H1 (cell line): ENCODE measurements at regions not wholly inside any gene's neighbourhood (a gene's known extent, or its start where the extent isn't known, plus 50 kb on each side); places are given as distances from the start of the nearest gene placed in this dataset.

ENCODE experiments used
- EP300 ChIP-seq, 2 experiments: IDR thresholded peaks; 1 replicate in 1 of 2; 2 replicates in 1 of 2; pipeline ENCODE4 v1.6.1; 2011 to 2012; ENCODE audit warnings: low read depth in 2 of 2, low read length in 2 of 2, mild to moderate bottlenecking in 2 of 2, borderline replicate concordance in 1 of 2, inconsistent platforms in 1 of 2, moderate library complexity in 1 of 2
- GABPA ChIP-seq: IDR thresholded peaks from 2 replicates; pipeline ENCODE4 v1.6.1; 2011; ENCODE audit warnings: mild to moderate bottlenecking, low read length, moderate library complexity, borderline replicate concordance; ENCODE audit not compliant: insufficient read depth
- HDAC2 ChIP-seq, 2 experiments: fragments of 300-600 bp in 1 of 2; sonication (generic) in 1 of 2; IDR thresholded peaks; 2 replicates each; pipeline ENCODE4 v1.6.1; 2011 to 2012; ENCODE audit warnings: low read depth in 2 of 2, low read length in 2 of 2, mild to moderate bottlenecking in 2 of 2, moderate library complexity in 2 of 2, borderline replicate concordance in 1 of 2, inconsistent platforms in 1 of 2
- POLR2A ChIP-seq, 2 experiments: IDR thresholded peaks; 1 replicate in 1 of 2; 2 replicates in 1 of 2; pipeline ENCODE4 v1.6.1; 2011; ENCODE audit warnings: low read depth in 2 of 2, low read length in 2 of 2, mild to moderate bottlenecking in 2 of 2; ENCODE audit errors: control extremely low read depth in 1 of 2
- SRF ChIP-seq: IDR thresholded peaks from 2 replicates; pipeline ENCODE4 v1.6.1; 2011; ENCODE audit warnings: mild to moderate bottlenecking, low read depth, low read length, moderate library complexity
- TEAD4 ChIP-seq: IDR thresholded peaks from 2 replicates; pipeline ENCODE4 v1.6.1; 2012; ENCODE audit warnings: low read depth, low read length, inconsistent platforms, mixed read lengths
- TF ChIP-seq, protein P1 (sequence below), 3 experiments: IDR thresholded peaks; 1 replicate in 2 of 3; 2 replicates in 1 of 3; pipeline versions ENCODE4 v1.5.1 to v1.6.1; 2011; ENCODE audit warnings: low read length in 3 of 3, mild to moderate bottlenecking in 3 of 3, inconsistent platforms in 2 of 3, low read depth in 1 of 3, moderate library complexity in 1 of 3; ENCODE audit not compliant: insufficient read depth in 1 of 3; ENCODE audit errors: control extremely low read depth in 1 of 3

DNA sequence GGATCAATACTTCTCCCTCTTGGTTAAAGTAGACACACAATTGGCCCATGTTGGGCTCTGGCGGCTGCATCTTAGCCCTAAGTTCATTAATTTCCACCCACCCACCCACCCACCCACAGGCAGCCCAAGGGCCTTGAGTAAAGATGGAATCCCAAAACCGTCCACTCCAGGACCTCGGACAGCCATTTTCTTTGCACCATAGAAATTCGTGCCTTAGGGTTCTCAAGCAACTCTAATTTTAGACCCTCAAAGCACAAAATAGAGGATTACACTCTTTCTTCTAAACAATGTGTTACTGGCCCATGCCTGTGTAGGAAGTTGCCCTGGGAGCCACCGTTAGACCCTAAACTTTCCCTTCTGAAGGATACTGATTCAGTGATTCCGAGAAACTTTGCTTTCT is 568.5 kb downstream of the IRX1 start:
- TF ChIP-seq TEAD4 (no peak), EP300 (IDR thresholded peaks at IDR 0.05; ENCODE audit: borderline replicate concordance in 1 of 2, low read depth in 2 of 2, low read length in 2 of 2) (no peak), POLR2A (IDR thresholded peaks at IDR 0.05; ENCODE audit: control extremely low read depth in 1 of 2, low read depth in 2 of 2, low read length in 2 of 2) (no peak), SRF (no peak), GABPA (no peak), HDAC2 (IDR thresholded peaks at IDR 0.05; ENCODE audit: borderline replicate concordance in 1 of 2, low read depth in 2 of 2, low read length in 2 of 2) (no peak)
- TF ChIP-seq, protein P1, sequence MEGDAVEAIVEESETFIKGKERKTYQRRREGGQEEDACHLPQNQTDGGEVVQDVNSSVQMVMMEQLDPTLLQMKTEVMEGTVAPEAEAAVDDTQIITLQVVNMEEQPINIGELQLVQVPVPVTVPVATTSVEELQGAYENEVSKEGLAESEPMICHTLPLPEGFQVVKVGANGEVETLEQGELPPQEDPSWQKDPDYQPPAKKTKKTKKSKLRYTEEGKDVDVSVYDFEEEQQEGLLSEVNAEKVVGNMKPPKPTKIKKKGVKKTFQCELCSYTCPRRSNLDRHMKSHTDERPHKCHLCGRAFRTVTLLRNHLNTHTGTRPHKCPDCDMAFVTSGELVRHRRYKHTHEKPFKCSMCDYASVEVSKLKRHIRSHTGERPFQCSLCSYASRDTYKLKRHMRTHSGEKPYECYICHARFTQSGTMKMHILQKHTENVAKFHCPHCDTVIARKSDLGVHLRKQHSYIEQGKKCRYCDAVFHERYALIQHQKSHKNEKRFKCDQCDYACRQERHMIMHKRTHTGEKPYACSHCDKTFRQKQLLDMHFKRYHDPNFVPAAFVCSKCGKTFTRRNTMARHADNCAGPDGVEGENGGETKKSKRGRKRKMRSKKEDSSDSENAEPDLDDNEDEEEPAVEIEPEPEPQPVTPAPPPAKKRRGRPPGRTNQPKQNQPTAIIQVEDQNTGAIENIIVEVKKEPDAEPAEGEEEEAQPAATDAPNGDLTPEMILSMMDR (IDR thresholded peaks at IDR 0.05; ENCODE audit: control extremely low read depth in 1 of 3, insufficient read depth in 1 of 3, low read depth in 1 of 3, low read length in 3 of 3), result no peak
